ENCODE measurements at regions not wholly inside any gene's neighbourhood (a gene's known extent, or its start where the extent isn't known, plus 50 kb on each side); places are given as distances from the start of the nearest gene placed in this dataset.

DNA sequence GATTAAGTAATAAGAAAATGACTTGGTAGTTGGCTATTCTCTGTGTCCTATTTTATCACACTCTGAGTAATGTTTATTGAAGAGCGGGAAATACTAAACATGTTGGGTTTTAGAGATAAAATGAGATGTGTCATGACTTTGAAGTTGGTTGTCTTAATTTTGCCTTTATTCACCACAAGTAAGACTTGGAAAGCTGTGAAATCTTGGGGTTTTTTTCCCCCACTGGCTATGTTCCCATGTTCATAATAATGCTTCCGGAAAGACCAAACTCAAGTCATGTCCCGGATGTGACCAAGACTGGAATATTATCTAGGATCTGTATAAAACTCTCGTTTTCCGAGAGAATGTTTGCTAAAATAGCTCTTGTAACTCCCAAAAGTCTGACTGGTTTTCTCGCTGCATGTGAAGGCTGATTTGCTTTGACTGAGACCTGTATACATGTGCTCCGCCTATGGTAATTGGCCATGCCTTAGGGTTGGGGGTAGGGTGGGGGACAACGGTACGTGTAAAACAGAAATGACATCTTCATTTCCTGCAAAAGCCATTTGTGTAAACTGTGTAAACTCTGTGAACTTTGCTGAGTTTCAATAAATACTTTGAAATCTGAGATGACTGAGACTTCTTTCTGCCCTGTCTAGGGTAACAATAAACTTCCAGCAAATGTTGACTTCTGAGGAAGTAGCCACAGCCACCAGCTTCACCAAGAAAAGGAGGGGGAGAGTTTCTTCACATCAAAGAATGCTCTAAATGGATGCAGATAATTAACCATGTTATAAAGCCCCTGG lies 169.6 kb downstream of the ZNF365 start:
- no peak overlapping the region for H3K4me3 ChIP-seq (ENCODE audit: low read depth, low read length)
- TF ChIP-seq, protein P1, sequence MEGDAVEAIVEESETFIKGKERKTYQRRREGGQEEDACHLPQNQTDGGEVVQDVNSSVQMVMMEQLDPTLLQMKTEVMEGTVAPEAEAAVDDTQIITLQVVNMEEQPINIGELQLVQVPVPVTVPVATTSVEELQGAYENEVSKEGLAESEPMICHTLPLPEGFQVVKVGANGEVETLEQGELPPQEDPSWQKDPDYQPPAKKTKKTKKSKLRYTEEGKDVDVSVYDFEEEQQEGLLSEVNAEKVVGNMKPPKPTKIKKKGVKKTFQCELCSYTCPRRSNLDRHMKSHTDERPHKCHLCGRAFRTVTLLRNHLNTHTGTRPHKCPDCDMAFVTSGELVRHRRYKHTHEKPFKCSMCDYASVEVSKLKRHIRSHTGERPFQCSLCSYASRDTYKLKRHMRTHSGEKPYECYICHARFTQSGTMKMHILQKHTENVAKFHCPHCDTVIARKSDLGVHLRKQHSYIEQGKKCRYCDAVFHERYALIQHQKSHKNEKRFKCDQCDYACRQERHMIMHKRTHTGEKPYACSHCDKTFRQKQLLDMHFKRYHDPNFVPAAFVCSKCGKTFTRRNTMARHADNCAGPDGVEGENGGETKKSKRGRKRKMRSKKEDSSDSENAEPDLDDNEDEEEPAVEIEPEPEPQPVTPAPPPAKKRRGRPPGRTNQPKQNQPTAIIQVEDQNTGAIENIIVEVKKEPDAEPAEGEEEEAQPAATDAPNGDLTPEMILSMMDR (IDR thresholded peaks at IDR 0.05; ENCODE audit: low read depth, low read length): no peak

GRCh38 chr10:62545160-62546066 lies 171.2 kb downstream of the ZNF365 start:
- TF ChIP-seq, protein P1 (IDR thresholded peaks at IDR 0.05; ENCODE audit: low read depth, low read length): no peak
- H3K4me3 ChIP-seq (ENCODE audit: low read depth, low read length): no peak overlapping the region

DNA sequence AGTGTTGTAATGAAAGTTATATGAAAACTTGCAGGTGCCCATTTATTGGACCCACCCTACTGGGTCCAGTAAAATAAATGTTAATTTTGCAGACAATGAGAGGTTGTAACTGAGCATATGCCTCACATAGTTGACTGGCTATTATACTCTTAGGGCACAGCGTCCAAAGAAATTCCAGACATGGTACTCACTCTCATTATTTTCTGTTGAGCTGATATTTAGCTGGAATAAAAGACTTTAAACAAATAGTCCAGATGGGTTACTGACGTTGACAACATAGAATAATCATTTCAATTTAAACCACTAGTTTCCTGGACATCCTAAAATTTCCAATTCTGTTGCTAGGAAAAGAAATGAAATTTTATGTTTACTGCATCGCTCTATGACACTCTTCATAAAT lies 174.5 kb downstream of the ZNF365 start:
- TF ChIP-seq, protein P1 (IDR thresholded peaks at IDR 0.05; ENCODE audit: low read depth, low read length): no peak
- no peak overlapping the region for H3K4me3 ChIP-seq (ENCODE audit: low read depth, low read length)

DNA sequence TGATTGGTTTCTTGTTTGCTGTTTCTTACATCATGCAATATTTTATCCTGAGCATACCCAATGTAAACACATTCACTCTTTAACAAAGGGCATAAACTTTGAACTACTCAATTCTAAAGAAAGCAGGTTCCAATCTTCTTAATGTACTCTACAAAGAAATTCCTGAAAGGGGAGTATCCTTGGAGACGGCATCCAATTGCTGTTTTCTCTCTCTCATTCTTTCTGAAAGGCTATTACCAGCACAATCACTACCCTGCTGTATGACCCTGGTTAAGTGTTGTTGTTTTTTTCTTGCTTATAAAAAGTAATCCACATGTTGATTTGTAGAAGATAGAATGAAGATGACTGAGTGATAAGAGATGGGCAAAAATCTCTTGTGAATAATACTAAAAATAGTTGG lies 176.0 kb downstream of the ZNF365 start:
- H3K4me3 ChIP-seq (ENCODE audit: low read depth, low read length): no peak overlapping the region
- TF ChIP-seq, protein P1 (IDR thresholded peaks at IDR 0.05; ENCODE audit: low read depth, low read length): no peak

DNA sequence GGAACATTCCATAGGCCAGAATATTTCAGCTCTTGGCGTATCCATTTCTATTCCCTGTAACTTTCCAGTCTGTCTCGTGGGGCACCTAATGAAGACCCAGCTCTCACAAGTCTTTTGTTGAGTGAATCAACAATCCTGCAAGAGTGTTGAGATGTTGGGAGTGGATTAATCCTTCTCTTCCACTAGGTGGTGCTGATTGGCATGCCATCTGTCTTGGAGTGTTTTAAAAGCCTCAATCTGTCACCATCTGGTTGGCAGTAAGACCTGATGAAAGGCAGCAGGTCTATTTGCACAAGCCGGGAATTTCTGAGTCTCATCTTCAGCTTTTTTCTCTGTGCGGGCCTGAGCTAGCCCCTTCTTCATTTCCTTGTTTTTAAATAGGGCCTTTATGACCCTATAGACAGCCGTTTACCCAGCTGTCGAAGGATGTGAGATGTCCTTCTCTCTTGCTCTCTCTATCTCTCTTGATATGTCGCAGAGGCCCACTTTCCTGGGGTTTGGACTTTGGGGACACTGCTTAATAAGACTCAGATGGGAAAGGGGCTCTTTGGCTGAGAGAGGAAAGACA lies 180.5 kb downstream of the ZNF365 start:
- no peak overlapping the region for H3K4me3 ChIP-seq (ENCODE audit: low read depth, low read length)
- TF ChIP-seq, protein P1 (IDR thresholded peaks at IDR 0.05; ENCODE audit: low read depth, low read length): no peak

- H3K4me3 ChIP-seq (ENCODE audit: low read depth, low read length): no peak overlapping the region
- TF ChIP-seq, protein P1 (IDR thresholded peaks at IDR 0.05; ENCODE audit: low read depth, low read length): no peak
Measured at GRCh38 chr10:62559481-62560200, 185.5 kb downstream of the ZNF365 start.

All from WI38 (cell line).